IMR-90 (cell line): ENCODE measurements at regions not wholly inside any gene's neighbourhood (a gene's known extent, or its start where the extent isn't known, plus 50 kb on each side); places are given as distances from the start of the nearest gene placed in this dataset.

Experiments
- ATAC-seq: fragments of 200-7000 bp; cut with Tn5 transposase; 2 replicates; pipeline ENCODE4 v1.9.1; 2020; ENCODE audit warnings: low read depth, mild to moderate bottlenecking, moderate library complexity
- BruUV-seq: library from RNA; stranded (reverse); fragments of 400-500 nt; replicated peaks from 2 replicates; lab custom pipeline; 2021; lab: Mats Ljungman, UMichigan
- CTCF ChIA-PET: fragments of 300-600 bp; formaldehyde crosslinking; extraction: SDS; loops from one replicate; lab custom pipeline; 2021; ENCODE audit warnings: antibody characterized with exemption; lab: Yijun Ruan, JAX
- POLR2A ChIA-PET: fragments of 300-600 bp; sonication (Branson Sonifier 250); formaldehyde crosslinking; loops from one replicate; lab custom pipeline; 2022; ENCODE audit warnings: antibody characterized with exemption; ENCODE audit not compliant: unreplicated experiment; lab: Charles Lee
- DNase-seq: peaks from one replicate; pipeline ENCODE4 v3.0.0; 2013
- H2AFZ ChIP-seq: replicated peaks from 2 replicates; pipeline ENCODE3; 2013; ENCODE audit warnings: low read length, mild to moderate bottlenecking; ENCODE audit not compliant: poor library complexity
- H2AK5ac ChIP-seq: 2 replicates; pipeline ENCODE4 v1.6.1; 2013; ENCODE audit warnings: low read depth, low read length, inconsistent platforms
- H2AK9ac ChIP-seq: replicated peaks from 2 replicates; pipeline ENCODE3; 2013; ENCODE audit warnings: mild to moderate bottlenecking, low read depth, low read length, moderate library complexity; ENCODE audit not compliant: poor library complexity
- H2BK120ac ChIP-seq: 2 replicates; pipeline ENCODE4 v1.6.1; 2013; ENCODE audit warnings: low read depth, low read length, inconsistent platforms
- H2BK15ac ChIP-seq: 3 replicates; pipeline ENCODE4 v1.6.1; 2013; ENCODE audit warnings: low read depth, low read length, inconsistent platforms
- H2BK20ac ChIP-seq: 2 replicates; pipeline ENCODE4 v1.6.1; 2013; ENCODE audit warnings: low read depth, mild to moderate bottlenecking, inconsistent platforms, low read length, moderate library complexity
- H2BK5ac ChIP-seq: 2 replicates; pipeline ENCODE4 v1.6.1; 2013; ENCODE audit warnings: mild to moderate bottlenecking, low read depth, low read length, inconsistent platforms; ENCODE audit not compliant: poor library complexity, severe bottlenecking
- H3K14ac ChIP-seq: replicated peaks from 2 replicates; pipeline ENCODE4 v1.6.1; 2013; ENCODE audit warnings: low read depth, low read length, inconsistent platforms
- H3K18ac ChIP-seq: 2 replicates; pipeline ENCODE4 v1.6.1; 2013; ENCODE audit warnings: low read depth, low read length, control low read depth
- H3K23ac ChIP-seq: 2 replicates; pipeline ENCODE4 v1.6.1; 2013; ENCODE audit warnings: low read depth, low read length, inconsistent platforms
- H3K27ac ChIP-seq: 2 replicates; pipeline ENCODE4 v1.5.1; 2013; ENCODE audit warnings: mild to moderate bottlenecking, control low read depth, low read length; ENCODE audit not compliant: insufficient read depth
- H3K27me3 ChIP-seq: 2 replicates; pipeline ENCODE4 v1.6.1; 2013; ENCODE audit warnings: low read length; ENCODE audit not compliant: control insufficient read depth, insufficient read depth
- H3K36me3 ChIP-seq: 2 replicates; pipeline ENCODE4 v1.6.1; 2013; ENCODE audit warnings: low read length, mixed read lengths; ENCODE audit not compliant: control insufficient read depth, insufficient read depth
- H3K4ac ChIP-seq: 2 replicates; pipeline ENCODE4 v1.6.1; 2013; ENCODE audit warnings: low read depth, low read length, inconsistent platforms
- H3K4me1 ChIP-seq: 2 replicates; pipeline ENCODE4 v1.6.1; 2013; ENCODE audit warnings: low read length, mixed read lengths; ENCODE audit not compliant: control insufficient read depth, insufficient read depth
- H3K4me2 ChIP-seq: 2 replicates; pipeline ENCODE4 v1.6.1; 2013; ENCODE audit warnings: low read depth, mild to moderate bottlenecking, control low read depth, low read length, moderate library complexity
- H3K4me3 ChIP-seq: 2 replicates; pipeline ENCODE4 v1.5.1; 2013; ENCODE audit warnings: low read depth, mild to moderate bottlenecking, control low read depth, low read length, moderate library complexity; ENCODE audit not compliant: insufficient read depth
- H3K56ac ChIP-seq: 2 replicates; pipeline ENCODE4 v1.6.1; 2013; ENCODE audit warnings: low read length, inconsistent platforms; ENCODE audit not compliant: insufficient read depth; ENCODE audit errors: extremely low read depth
- H3K79me1 ChIP-seq, 2 experiments: 2 replicates each; pipeline ENCODE4 v1.6.1; 2013; ENCODE audit warnings: low read length in 2 of 2, inconsistent platforms in 1 of 2, low read depth in 1 of 2
- H3K9ac ChIP-seq: 2 replicates; pipeline ENCODE4 v1.6.1; 2013; ENCODE audit warnings: low read depth, low read length, control low read depth
- H3K9me1 ChIP-seq: 2 replicates; pipeline ENCODE4 v1.6.1; 2013; ENCODE audit warnings: low read length, inconsistent platforms; ENCODE audit not compliant: insufficient read depth
- H3K9me3 ChIP-seq: 2 replicates; pipeline ENCODE4 v1.6.1; 2013; ENCODE audit warnings: low read length; ENCODE audit not compliant: control insufficient read depth, insufficient read depth
- H4K20me1 ChIP-seq: 2 replicates; pipeline ENCODE4 v1.6.1; 2013; ENCODE audit warnings: low read length, inconsistent platforms; ENCODE audit not compliant: insufficient read depth
- H4K5ac ChIP-seq: 2 replicates; pipeline ENCODE4 v1.6.1; 2013; ENCODE audit warnings: mild to moderate bottlenecking, low read depth, low read length, control low read depth
- H4K8ac ChIP-seq, 2 experiments: 2 replicates each; pipeline ENCODE4 v1.6.1; 2013; ENCODE audit warnings: low read depth in 2 of 2, low read length in 2 of 2, control low read depth in 1 of 2, inconsistent platforms in 1 of 2
- H4K91ac ChIP-seq: 2 replicates; pipeline ENCODE4 v1.6.1; 2013; ENCODE audit warnings: low read depth, low read length, inconsistent platforms; ENCODE audit not compliant: insufficient read depth
- CHD1 ChIP-seq: IDR thresholded peaks from 2 replicates; pipeline ENCODE4 v1.6.1; 2012; ENCODE audit warnings: low read depth, low read length, improper control_type of control experiment
- MAFK ChIP-seq: IDR thresholded peaks from 2 replicates; pipeline ENCODE4 v1.6.1; 2012; ENCODE audit warnings: low read depth, low read length, improper control_type of control experiment
- MAZ ChIP-seq: IDR thresholded peaks from 2 replicates; pipeline ENCODE4 v1.6.1; 2012; ENCODE audit warnings: low read depth, mild to moderate bottlenecking, low read length, improper control_type of control experiment, moderate library complexity, borderline replicate concordance
- NFE2L2 ChIP-seq: fragments of 150-350 bp; IDR thresholded peaks from 2 replicates; pipeline ENCODE4 v1.6.1; 2016; ENCODE audit warnings: low read depth, mild to moderate bottlenecking, low read length
- POLR2A ChIP-seq: IDR thresholded peaks from 2 replicates; pipeline ENCODE4 v1.6.1; 2012; ENCODE audit warnings: mild to moderate bottlenecking, low read depth, low read length
- WGBS, 2 experiments: methylation state at CpG; one replicate each; pipeline versions ENCODE4 v1.1.5 to v1.1.7; 2013; ENCODE audit warnings: missing lambda C conversion rate in 2 of 2; ENCODE audit not compliant: insufficient read length in 1 of 2; ENCODE audit errors: extremely low coverage in 2 of 2; 5-methylcytosine and 5-hydroxymethylcytosine counted together
- dilution Hi-C: fragments of 300-500 bp; cut with HindIII; formaldehyde crosslinking; loops from one replicate; pipeline ENCODE4 v1.14.3; 2018; ENCODE audit warnings: low sequenced_read_pairs; ENCODE audit not compliant: unreplicated experiment
- in situ Hi-C: fragments of 300-500 bp; cut with MboI; formaldehyde crosslinking; loops from 3 replicates; pipeline ENCODE4 v1.14.3; 2019; ENCODE audit warnings: low sequenced_read_pairs, inconsistent platforms, mixed read lengths
- intact Hi-C: fragments of 100-400 bp; cut with micrococcal nuclease; formaldehyde crosslinking; loops from 2 replicates; pipeline ENCODE4 v1.10.0; 2022
- TF ChIP-seq, protein P1 (sequence below): fragments of 150-350 bp; IDR thresholded peaks from 2 replicates; pipeline ENCODE4 v1.6.1; 2017; ENCODE audit warnings: mild to moderate bottlenecking, antibody characterized with exemption, low read length, low read depth

- no peak overlapping the region for H2AK9ac ChIP-seq
- no peak overlapping the region for H4K5ac ChIP-seq
- H3K27me3 ChIP-seq, result no peaks in the 10 kb centered on the region
- H4K8ac ChIP-seq, result no peak overlapping the region
- no peak overlapping the region for H2AK5ac ChIP-seq
- no peak overlapping the region for H3K23ac ChIP-seq
- no peak overlapping the region for H3K56ac ChIP-seq
- H3K9ac ChIP-seq, result no peak overlapping the region
- dilution Hi-C loops, result no loop called here
- H2BK15ac ChIP-seq, result no peak overlapping the region
- H3K14ac ChIP-seq, result no peak overlapping the region
- ChIA-PET POLR2A (no interaction called here), CTCF (interaction anchor here (0.8 to 1.7 kb wide), 2 partner anchors 18 to 36 kb away, joined by 3 to 5 read pairs; no protein-coding TSS in a partner anchor)
- H3K27ac ChIP-seq, result no peak overlapping the region
- no peak overlapping the region for H2AFZ ChIP-seq
- H3K79me1 ChIP-seq, result no peaks in the 10 kb centered on the region
- no peak overlapping the region for H4K91ac ChIP-seq
- ATAC-seq (no peak; the same call in 1 of the 2 replicates), DNase-seq (no peak)
- no CpG with 5 or more reads among the region's 3 CpGs for WGBS, 2 experiments
- no peak overlapping the region for H2BK120ac ChIP-seq
- no peaks in the 10 kb centered on the region for H3K4me1 ChIP-seq
- H3K36me3 ChIP-seq, result no peaks in the 10 kb centered on the region
- no peak overlapping the region for H2BK5ac ChIP-seq
- intact Hi-C loops, result no loop called here
- H3K4ac ChIP-seq, result no peak overlapping the region
- no peaks in the 10 kb centered on the region for H4K20me1 ChIP-seq
- in situ Hi-C loops, result no loop called here
- peak overlapping the region; percentile 35; the same call in 1 of the 2 replicates for H3K4me2 ChIP-seq
- no peak overlapping the region for H3K4me3 ChIP-seq
- H2BK20ac ChIP-seq, result no peak overlapping the region
- no peak overlapping the region for H3K18ac ChIP-seq
- no peaks in the 10 kb centered on the region for H3K9me1 ChIP-seq
- H3K9me3 ChIP-seq, result no peaks in the 10 kb centered on the region
- no peak for TF ChIP-seq MAFK
- no peak for TF ChIP-seq NFE2L2
- TF ChIP-seq, protein P1, sequence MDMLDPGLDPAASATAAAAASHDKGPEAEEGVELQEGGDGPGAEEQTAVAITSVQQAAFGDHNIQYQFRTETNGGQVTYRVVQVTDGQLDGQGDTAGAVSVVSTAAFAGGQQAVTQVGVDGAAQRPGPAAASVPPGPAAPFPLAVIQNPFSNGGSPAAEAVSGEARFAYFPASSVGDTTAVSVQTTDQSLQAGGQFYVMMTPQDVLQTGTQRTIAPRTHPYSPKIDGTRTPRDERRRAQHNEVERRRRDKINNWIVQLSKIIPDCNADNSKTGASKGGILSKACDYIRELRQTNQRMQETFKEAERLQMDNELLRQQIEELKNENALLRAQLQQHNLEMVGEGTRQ, result no peak
- no peak for TF ChIP-seq POLR2A
- TF ChIP-seq CHD1, result no peak
- no peak for TF ChIP-seq MAZ
- BruUV-seq, result no TSS peak
Measured at GRCh38 chr1:98405581-98406074, 255.9 kb upstream of the SNX7 start.
